ENCODE measurements at regions not wholly inside any gene's neighbourhood (a gene's known extent, or its start where the extent isn't known, plus 50 kb on each side); places are given as distances from the start of the nearest gene placed in this dataset.
A peak's percentile ranks its signal among the peaks of the same experiment; 100 is the strongest.
"Not testable (repeated sequence)": the region's sequence is repeated elsewhere in the genome, so short reads cannot be mapped to it uniquely, and the experiment has no call there.

- DNase-seq (ENCODE audit: low spot score), result no peak
Observed at GRCh38 chr1:96464066-96464465, 257.5 kb upstream of the PTBP2 start.

GRCh38 chr1:96464522-96464921 lies 257.1 kb upstream of the PTBP2 start:
- no peak for ATAC-seq
- intact Hi-C loops (cut with DNase I), result no loop called here
- no peak for DNase-seq (ENCODE audit: low spot score)

More at GRCh38 chr1:96464066-96464465, 257.5 kb upstream of the PTBP2 start:
- no peak for ATAC-seq
- intact Hi-C loops (cut with DNase I), result no loop called here

- no peak for DNase-seq (ENCODE audit: low spot score)
- no peak for ATAC-seq
- intact Hi-C loops (cut with DNase I), result no loop called here
Observed at GRCh38 chr1:96464991-96465390, 256.6 kb upstream of the PTBP2 start.

GRCh38 chr1:96465441-96465840 lies 256.1 kb upstream of the PTBP2 start:
- intact Hi-C loops (cut with DNase I), result no loop called here
- ATAC-seq (peak; percentile 97), DNase-seq (ENCODE audit: low spot score) (no peak)

GRCh38 chr1:96466842-96467241 lies 254.7 kb upstream of the PTBP2 start:
- intact Hi-C loops (cut with DNase I), result no loop called here
- no peak for DNase-seq (ENCODE audit: low spot score)
- ATAC-seq, result no peak

GRCh38 chr1:96469726-96470125 lies 251.9 kb upstream of the PTBP2 start:
- ATAC-seq; intact Hi-C loops (cut with DNase I); DNase-seq (ENCODE audit: low spot score): not testable (repeated sequence)

GRCh38 chr1:96472471-96472870 lies 249.1 kb upstream of the PTBP2 start:
- intact Hi-C loops (cut with DNase I), result no loop called here
- DNase-seq (ENCODE audit: low spot score) (no peak), ATAC-seq (no peak)

- DNase-seq (ENCODE audit: low spot score), result no peak
- intact Hi-C loops (cut with DNase I), result no loop called here
- ATAC-seq, result no peak
Observed at GRCh38 chr1:96473791-96474434, 247.7 kb upstream of the PTBP2 start.

- no peak for ATAC-seq
- intact Hi-C loops (cut with DNase I), result no loop called here
Observed at GRCh38 chr1:96474985-96475743, 246.4 kb upstream of the PTBP2 start.

GRCh38 chr1:96475903-96476302 lies 245.7 kb upstream of the PTBP2 start:
- no peak for DNase-seq (ENCODE audit: low spot score)
- ATAC-seq, result no peak

More at GRCh38 chr1:96474985-96475743, 246.4 kb upstream of the PTBP2 start:
- no peak for DNase-seq (ENCODE audit: low spot score)

GRCh38 chr1:96478228-96478627 lies 243.4 kb upstream of the PTBP2 start:
- intact Hi-C loops (cut with DNase I), result no loop called here
- ATAC-seq (no peak), DNase-seq (ENCODE audit: low spot score) (no peak)

More at GRCh38 chr1:96475903-96476302, 245.7 kb upstream of the PTBP2 start:
- intact Hi-C loops (cut with DNase I), result no loop called here

- intact Hi-C loops (cut with DNase I), result no loop called here
- ATAC-seq (no peak), DNase-seq (ENCODE audit: low spot score) (no peak)
Observed at GRCh38 chr1:96481409-96481808, 240.2 kb upstream of the PTBP2 start.

GRCh38 chr1:96482616-96483015 lies 239.0 kb upstream of the PTBP2 start:
- intact Hi-C loops (cut with DNase I), result no loop called here

GRCh38 chr1:96487394-96487793 lies 234.2 kb upstream of the PTBP2 start:
- DNase-seq (ENCODE audit: low spot score), result no peak
- peak; percentile 55 for ATAC-seq
- intact Hi-C loops (cut with DNase I), result no loop called here

More at GRCh38 chr1:96482616-96483015, 239.0 kb upstream of the PTBP2 start:
- DNase-seq (ENCODE audit: low spot score), result no peak
- ATAC-seq, result no peak

GRCh38 chr1:96487971-96488370 lies 233.6 kb upstream of the PTBP2 start:
- intact Hi-C loops (cut with DNase I), result no loop called here
- DNase-seq (ENCODE audit: low spot score) (no peak), ATAC-seq (peak; percentile 45)

- intact Hi-C loops (cut with DNase I), result no loop called here
- no peak for DNase-seq (ENCODE audit: low spot score)
- ATAC-seq, result no peak
Observed at GRCh38 chr1:96488777-96489176, 232.8 kb upstream of the PTBP2 start.

GRCh38 chr1:96492236-96492635 lies 229.3 kb upstream of the PTBP2 start:
- ATAC-seq, result no peak
- no peak for DNase-seq (ENCODE audit: low spot score)
- intact Hi-C loops (cut with DNase I), result no loop called here

GRCh38 chr1:96498744-96499340 lies 222.7 kb upstream of the PTBP2 start:
- DNase-seq (ENCODE audit: low spot score) (no peak), ATAC-seq (no peak)
- intact Hi-C loops (cut with DNase I), result no loop called here

- ATAC-seq (no peak), DNase-seq (ENCODE audit: low spot score) (no peak)
- intact Hi-C loops (cut with DNase I), result no loop called here
Observed at GRCh38 chr1:96508233-96508632, 213.4 kb upstream of the PTBP2 start.

- DNase-seq (ENCODE audit: low spot score) (no peak), ATAC-seq (no peak)
- intact Hi-C loops (cut with DNase I), result no loop called here
Observed at GRCh38 chr1:96509339-96509738, 212.2 kb upstream of the PTBP2 start.
